CD4-positive, alpha-beta T cell (primary cell): ENCODE measurements at regions not wholly inside any gene's neighbourhood (a gene's known extent, or its start where the extent isn't known, plus 50 kb on each side); places are given as distances from the start of the nearest gene placed in this dataset.

ENCODE experiments used
- ATAC-seq: fragments of 200-7000 bp; cut with Tn5 transposase; one replicate; pipeline ENCODE4 v1.10.0; 2022; ENCODE audit warnings: mild to moderate bottlenecking; ENCODE audit not compliant: poor library complexity
- CTCF ChIA-PET: fragments of 350-600 bp; sonication (Branson Sonifier 250); formaldehyde crosslinking; loops from one replicate; lab custom pipeline; 2021; ENCODE audit warnings: antibody characterized with exemption, inconsistent platforms; lab: Charles Lee
- POLR2A ChIA-PET: fragments of 350-600 bp; sonication (Branson Sonifier 250); formaldehyde crosslinking; loops from one replicate; lab custom pipeline; 2021; ENCODE audit warnings: antibody characterized with exemption, inconsistent platforms; lab: Charles Lee
- DNase-seq, 14 experiments: peaks; one replicate each; pipeline ENCODE4 v3.0.0-alpha.2; 2013 to 2020; ENCODE audit warnings: mixed read lengths in 2 of 14
- H3K27ac ChIP-seq, 2 donors: one replicate each; pipeline versions ENCODE4 v1.5.1 to v1.7.0; 2013; ENCODE audit warnings: low read length in 2 of 2, low read depth in 1 of 2, mild to moderate bottlenecking in 1 of 2
- H3K27me3 ChIP-seq, 2 experiments: 1 replicate in 1 of 2; 2 replicates in 1 of 2; pipeline versions ENCODE4 v1.6.1 to v1.7.0; 2013; ENCODE audit warnings: low read length in 2 of 2, control low read depth in 1 of 2, mild to moderate bottlenecking in 1 of 2, moderate library complexity in 1 of 2; ENCODE audit not compliant: insufficient read depth in 2 of 2, control insufficient read depth in 1 of 2
- H3K36me3 ChIP-seq: one replicate; pipeline ENCODE4 v1.6.1; 2013; ENCODE audit warnings: low read length, control low read depth; ENCODE audit not compliant: insufficient read depth
- H3K4me1 ChIP-seq: one replicate; pipeline ENCODE4 v1.6.1; 2013; ENCODE audit warnings: low read length, control low read depth; ENCODE audit not compliant: insufficient read depth
- H3K4me3 ChIP-seq: one replicate; pipeline ENCODE4 v1.5.1; 2013; ENCODE audit warnings: mild to moderate bottlenecking, low read length, moderate library complexity
- H3K9me3 ChIP-seq, 2 experiments: 1 replicate in 1 of 2; 2 replicates in 1 of 2; pipeline versions ENCODE4 v1.6.1 to v1.7.0; 2013; ENCODE audit warnings: low read length in 2 of 2, mild to moderate bottlenecking in 2 of 2, control low read depth in 1 of 2, moderate library complexity in 1 of 2; ENCODE audit not compliant: control insufficient read depth in 1 of 2, insufficient read depth in 1 of 2
- H3K27ac Mint-ChIP-seq: one replicate; pipeline ENCODE4 v1.8.0; 2020; ENCODE audit warnings: mixed read lengths
- H3K27me3 Mint-ChIP-seq: one replicate; pipeline ENCODE4 v1.8.0; 2021; ENCODE audit warnings: mixed read lengths
- H3K36me3 Mint-ChIP-seq: one replicate; pipeline ENCODE4 v1.8.0; 2021; ENCODE audit warnings: low read depth, mixed read lengths
- H3K4me1 Mint-ChIP-seq: one replicate; pipeline ENCODE4 v1.8.0; 2021; ENCODE audit warnings: low read depth, mixed read lengths
- H3K4me3 Mint-ChIP-seq: one replicate; pipeline ENCODE4 v1.8.0; 2020; ENCODE audit warnings: mild to moderate bottlenecking, mixed read lengths
- H3K9me3 Mint-ChIP-seq: one replicate; pipeline ENCODE4 v1.8.0; 2020; ENCODE audit warnings: mixed read lengths
- CTCF ChIP-seq: fragments of 200-600 bp; IDR thresholded peaks from one replicate; pipeline ENCODE4 v1.8.0; 2022; ENCODE audit warnings: antibody characterized with exemption, mild to moderate bottlenecking
- intact Hi-C, 2 experiments: fragments of 100-400 bp; cut with DNase I in 1 of 2; cut with micrococcal nuclease in 1 of 2; formaldehyde crosslinking; loops; one replicate each; pipeline versions ENCODE4 v1.15.1 to v1.9.0; 2023 to 2025; cut with DNase I, micrococcal nuclease

DNA sequence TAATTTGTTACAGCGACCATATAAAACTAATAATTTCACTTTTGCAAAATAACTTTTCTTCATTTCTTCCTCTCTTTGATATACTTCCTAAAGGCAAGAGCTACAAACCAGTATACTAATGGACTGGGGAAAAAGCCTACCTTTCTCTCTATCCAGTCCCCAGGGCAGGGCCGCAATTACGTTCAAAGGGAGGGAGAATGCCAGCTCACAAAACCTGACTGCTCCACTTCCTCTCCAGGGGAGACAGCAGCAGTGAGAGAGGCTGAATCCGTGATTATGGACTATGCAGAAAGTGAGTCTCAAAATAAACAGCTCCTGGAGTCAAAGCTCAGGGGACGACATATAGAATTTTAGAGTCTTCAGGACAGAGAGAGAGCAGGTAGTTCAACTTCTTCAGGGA, 126.9 kb upstream of the HES1 start:
- no peak for ATAC-seq
- H3K27me3 Mint-ChIP-seq: peaks cover 12% of the 10 kb centered on the region
- Histone ChIP-seq H3K4me3 (no peak overlapping the region), H3K4me1 (peaks cover 5% of the 10 kb centered on the region), H3K27ac (no peak overlapping the region), H3K36me3 (no peaks in the 10 kb centered on the region), H3K27me3 (peaks cover 3 to 5% of the 10 kb centered on the region in 2 experiments), H3K9me3 (no peaks in the 10 kb centered on the region)
- no peak overlapping the region for H3K4me3 Mint-ChIP-seq
- H3K27ac Mint-ChIP-seq: no peak overlapping the region
- CTCF ChIA-PET: no interaction called here
- H3K4me1 Mint-ChIP-seq: no peaks in the 10 kb centered on the region
- TF ChIP-seq CTCF: no peak
- H3K9me3 Mint-ChIP-seq: no peaks in the 10 kb centered on the region
- POLR2A ChIA-PET: no interaction called here
- intact Hi-C loops: no loop called here
- no peak for DNase-seq
- no peaks in the 10 kb centered on the region for H3K36me3 Mint-ChIP-seq

- intact Hi-C loops: no loop called here
- no peak overlapping the region for H3K4me3 Mint-ChIP-seq
- no peaks in the 10 kb centered on the region for H3K4me1 Mint-ChIP-seq
- no peaks in the 10 kb centered on the region for H3K9me3 ChIP-seq
- no peaks in the 10 kb centered on the region for H3K36me3 ChIP-seq
- TF ChIP-seq CTCF: no peak
- H3K27ac ChIP-seq: no peak overlapping the region
- H3K4me1 ChIP-seq: no peaks in the 10 kb centered on the region
- ChIA-PET CTCF (no interaction called here), POLR2A (no interaction called here)
- H3K27me3 ChIP-seq: peaks cover 0 to 2% of the 10 kb centered on the region in 2 experiments
- ATAC-seq (no peak), DNase-seq (no peak)
- H3K4me3 ChIP-seq: no peak overlapping the region
- peaks cover 8% of the 10 kb centered on the region for H3K27me3 Mint-ChIP-seq
- H3K27ac Mint-ChIP-seq: no peak overlapping the region
- H3K9me3 Mint-ChIP-seq: no peaks in the 10 kb centered on the region
- H3K36me3 Mint-ChIP-seq: no peaks in the 10 kb centered on the region
Measured at GRCh38 chr3:194009892-194010533, 125.9 kb upstream of the HES1 start.

GRCh38 chr3:194011807-194012206, 124.1 kb upstream of the HES1 start:
- CTCF ChIA-PET: interaction anchor here (1.1 kb wide), 1 partner anchor 82 kb away, joined by 3 read pairs; no protein-coding TSS in a partner anchor
- H3K27ac Mint-ChIP-seq: no peak overlapping the region
- H3K27me3 ChIP-seq: peaks cover 0 to 2% of the 10 kb centered on the region in 2 experiments

More at GRCh38 chr3:194011807-194012206, 124.1 kb upstream of the HES1 start:
- no peaks in the 10 kb centered on the region for H3K9me3 Mint-ChIP-seq
- Histone ChIP-seq H3K27ac (no peak overlapping the region), H3K9me3 (no peaks in the 10 kb centered on the region), H3K4me3 (no peak overlapping the region), H3K4me1 (no peaks in the 10 kb centered on the region), H3K36me3 (no peaks in the 10 kb centered on the region)
- intact Hi-C loops: no loop called here
- POLR2A ChIA-PET: no interaction called here
- DNase-seq: no peak
- H3K27me3 Mint-ChIP-seq: no peaks in the 10 kb centered on the region
- H3K4me1 Mint-ChIP-seq: no peaks in the 10 kb centered on the region
- no peaks in the 10 kb centered on the region for H3K36me3 Mint-ChIP-seq
- TF ChIP-seq CTCF: no peak
- ATAC-seq: no peak
- H3K4me3 Mint-ChIP-seq: no peak overlapping the region
